Memory B cell (primary cell): ENCODE measurements at regions not wholly inside any gene's neighbourhood (a gene's known extent, or its start where the extent isn't known, plus 50 kb on each side); places are given as distances from the start of the nearest gene placed in this dataset.
"Not testable (repeated sequence)": the region's sequence is repeated elsewhere in the genome, so short reads cannot be mapped to it uniquely, and the experiment has no call there.

ENCODE experiments used
- ATAC-seq: fragments of 150-1000 bp; cut with Tn5 transposase; 2 replicates; pipeline ENCODE4 v1.10.0; 2021; ENCODE audit warnings: low read depth, mild to moderate bottlenecking, moderate library complexity
- DNase-seq, 2 donors: peaks; one replicate each; pipeline ENCODE4 v3.0.0; 2022; ENCODE audit warnings: low spot score in 2 of 2
- H3K27ac Mint-ChIP-seq: one replicate; pipeline ENCODE4 v1.8.0; 2022; ENCODE audit warnings: mild to moderate bottlenecking, moderate library complexity, mixed read lengths
- H3K27me3 Mint-ChIP-seq: one replicate; pipeline ENCODE4 v1.8.0; 2022; ENCODE audit warnings: mixed read lengths
- H3K36me3 Mint-ChIP-seq: one replicate; pipeline ENCODE4 v1.8.0; 2022; ENCODE audit warnings: mild to moderate bottlenecking, mixed read lengths
- H3K4me1 Mint-ChIP-seq: one replicate; pipeline ENCODE4 v1.8.0; 2022; ENCODE audit warnings: mixed read lengths
- H3K4me3 Mint-ChIP-seq: one replicate; pipeline ENCODE4 v1.8.0; 2022; ENCODE audit warnings: mild to moderate bottlenecking, moderate library complexity, mixed read lengths
- H3K9me3 Mint-ChIP-seq: one replicate; pipeline ENCODE4 v1.8.0; 2022; ENCODE audit warnings: mixed read lengths

GRCh38 chr11:97641988-97642387 is 1252.2 kb downstream of the JRKL start:
- H3K4me3 Mint-ChIP-seq: no peak overlapping the region
- H3K9me3 Mint-ChIP-seq: peaks cover 4% of the 10 kb centered on the region
- H3K4me1 Mint-ChIP-seq: no peaks in the 10 kb centered on the region
- no peaks in the 10 kb centered on the region for H3K27me3 Mint-ChIP-seq
- ATAC-seq (no peak), DNase-seq (no peak)
- no peak overlapping the region for H3K27ac Mint-ChIP-seq
- no peaks in the 10 kb centered on the region for H3K36me3 Mint-ChIP-seq

- Mint-ChIP-seq H3K36me3 (no peaks in the 10 kb centered on the region), H3K9me3 (peaks cover 13% of the 10 kb centered on the region), H3K4me1 (no peaks in the 10 kb centered on the region), H3K27ac (no peak overlapping the region), H3K27me3 (no peaks in the 10 kb centered on the region), H3K4me3 (no peak overlapping the region)
- no peak for DNase-seq
- no peak for ATAC-seq
These were observed 1255.9 kb downstream of the JRKL start for GRCh38 chr11:97645736-97646135.

GRCh38 chr11:97656356-97656755 is 1266.5 kb downstream of the JRKL start:
- H3K27ac Mint-ChIP-seq: no peak overlapping the region
- H3K9me3 Mint-ChIP-seq: peaks cover 1% of the 10 kb centered on the region
- H3K4me1 Mint-ChIP-seq: no peaks in the 10 kb centered on the region
- no peak for DNase-seq
- no peaks in the 10 kb centered on the region for H3K36me3 Mint-ChIP-seq
- ATAC-seq: no peak
- no peaks in the 10 kb centered on the region for H3K27me3 Mint-ChIP-seq
- H3K4me3 Mint-ChIP-seq: no peak overlapping the region

- ATAC-seq: no peak
- no peak for DNase-seq
- Mint-ChIP-seq H3K9me3 (peaks cover 1% of the 10 kb centered on the region), H3K4me1 (no peaks in the 10 kb centered on the region), H3K27me3 (no peaks in the 10 kb centered on the region), H3K27ac (no peak overlapping the region), H3K4me3 (no peak overlapping the region), H3K36me3 (no peaks in the 10 kb centered on the region)
These were observed 1268.0 kb downstream of the JRKL start for GRCh38 chr11:97657852-97658251.

- Mint-ChIP-seq H3K9me3 (peaks cover 4% of the 10 kb centered on the region), H3K27me3 (no peaks in the 10 kb centered on the region), H3K4me1 (no peaks in the 10 kb centered on the region), H3K36me3 (no peaks in the 10 kb centered on the region), H3K4me3 (no peak overlapping the region), H3K27ac (no peak overlapping the region)
- ATAC-seq (no peak), DNase-seq (no peak)
These were observed 1277.2 kb downstream of the JRKL start for GRCh38 chr11:97667057-97667456.

GRCh38 chr11:97683733-97684132 is 1293.9 kb downstream of the JRKL start:
- H3K27ac Mint-ChIP-seq: no peak overlapping the region
- ATAC-seq (no peak), DNase-seq (no peak)
- no peaks in the 10 kb centered on the region for H3K4me1 Mint-ChIP-seq
- H3K36me3 Mint-ChIP-seq: no peaks in the 10 kb centered on the region
- peaks cover 7% of the 10 kb centered on the region for H3K9me3 Mint-ChIP-seq
- H3K4me3 Mint-ChIP-seq: no peak overlapping the region
- no peaks in the 10 kb centered on the region for H3K27me3 Mint-ChIP-seq

GRCh38 chr11:97684486-97685439 is 1295.0 kb downstream of the JRKL start:
- no peak for ATAC-seq
- Mint-ChIP-seq H3K27ac (no peak overlapping the region), H3K4me1 (no peaks in the 10 kb centered on the region), H3K9me3 (peaks cover 7% of the 10 kb centered on the region), H3K27me3 (no peaks in the 10 kb centered on the region), H3K36me3 (no peaks in the 10 kb centered on the region), H3K4me3 (no peak overlapping the region)
- DNase-seq: no peak

- ATAC-seq: no peak
- no peaks in the 10 kb centered on the region for H3K4me1 Mint-ChIP-seq
- peaks cover 5% of the 10 kb centered on the region for H3K9me3 Mint-ChIP-seq
These were observed 1295.9 kb downstream of the JRKL start for GRCh38 chr11:97685695-97686094.

GRCh38 chr11:97687111-97687510 is 1297.3 kb downstream of the JRKL start:
- Mint-ChIP-seq H3K4me1 (no peaks in the 10 kb centered on the region), H3K27ac (no peak overlapping the region), H3K4me3 (no peak overlapping the region), H3K36me3 (no peaks in the 10 kb centered on the region), H3K9me3 (peaks cover 2% of the 10 kb centered on the region), H3K27me3 (no peaks in the 10 kb centered on the region)
- ATAC-seq (no peak), DNase-seq (no peak)

More at GRCh38 chr11:97685695-97686094, 1295.9 kb downstream of the JRKL start:
- Mint-ChIP-seq H3K36me3 (no peaks in the 10 kb centered on the region), H3K27ac (no peak overlapping the region), H3K4me3 (no peak overlapping the region), H3K27me3 (no peaks in the 10 kb centered on the region)
- no peak for DNase-seq

- no peak overlapping the region for H3K4me3 Mint-ChIP-seq
- peaks cover 2% of the 10 kb centered on the region for H3K9me3 Mint-ChIP-seq
- no peaks in the 10 kb centered on the region for H3K36me3 Mint-ChIP-seq
- H3K4me1 Mint-ChIP-seq: no peaks in the 10 kb centered on the region
- no peak overlapping the region for H3K27ac Mint-ChIP-seq
- no peak for DNase-seq
- ATAC-seq: no peak
- H3K27me3 Mint-ChIP-seq: no peaks in the 10 kb centered on the region
These were observed 1301.2 kb downstream of the JRKL start for GRCh38 chr11:97691061-97691460.

GRCh38 chr11:97702951-97703350 is 1313.1 kb downstream of the JRKL start:
- Mint-ChIP-seq H3K27ac (no peak overlapping the region), H3K4me1 (no peaks in the 10 kb centered on the region), H3K4me3 (no peak overlapping the region), H3K36me3 (no peaks in the 10 kb centered on the region), H3K9me3 (no peaks in the 10 kb centered on the region), H3K27me3 (no peaks in the 10 kb centered on the region)
- no peak for DNase-seq
- ATAC-seq: no peak

GRCh38 chr11:97703851-97704250 is 1314.0 kb downstream of the JRKL start:
- Mint-ChIP-seq H3K27ac (no peak overlapping the region), H3K27me3 (no peaks in the 10 kb centered on the region), H3K4me1 (no peaks in the 10 kb centered on the region), H3K36me3 (no peaks in the 10 kb centered on the region), H3K4me3 (no peak overlapping the region), H3K9me3 (no peaks in the 10 kb centered on the region)
- ATAC-seq: no peak
- no peak for DNase-seq

GRCh38 chr11:97705441-97705840 is 1315.3 kb upstream of the CNTN5 start:
- not testable (repeated sequence) for ATAC-seq, H3K4me1 Mint-ChIP-seq, H3K36me3 Mint-ChIP-seq, DNase-seq, H3K27ac Mint-ChIP-seq, H3K4me3 Mint-ChIP-seq, H3K9me3 Mint-ChIP-seq, H3K27me3 Mint-ChIP-seq

GRCh38 chr11:97717922-97718321 is 1302.8 kb upstream of the CNTN5 start:
- ATAC-seq (no peak), DNase-seq (no peak)
- Mint-ChIP-seq H3K9me3 (peaks cover 3% of the 10 kb centered on the region), H3K4me3 (no peak overlapping the region), H3K27ac (no peak overlapping the region), H3K4me1 (no peaks in the 10 kb centered on the region), H3K36me3 (no peaks in the 10 kb centered on the region), H3K27me3 (no peaks in the 10 kb centered on the region)

- H3K27ac Mint-ChIP-seq: no peak overlapping the region
- no peaks in the 10 kb centered on the region for H3K4me1 Mint-ChIP-seq
- H3K9me3 Mint-ChIP-seq: peaks cover 6% of the 10 kb centered on the region
- H3K36me3 Mint-ChIP-seq: no peaks in the 10 kb centered on the region
- DNase-seq: no peak
- no peak overlapping the region for H3K4me3 Mint-ChIP-seq
- no peak for ATAC-seq
- H3K27me3 Mint-ChIP-seq: no peaks in the 10 kb centered on the region
These were observed 1298.7 kb upstream of the CNTN5 start for GRCh38 chr11:97722065-97722464.
